ENCODE measurements at regions not wholly inside any gene's neighbourhood (a gene's known extent, or its start where the extent isn't known, plus 50 kb on each side); places are given as distances from the start of the nearest gene placed in this dataset.

DNA sequence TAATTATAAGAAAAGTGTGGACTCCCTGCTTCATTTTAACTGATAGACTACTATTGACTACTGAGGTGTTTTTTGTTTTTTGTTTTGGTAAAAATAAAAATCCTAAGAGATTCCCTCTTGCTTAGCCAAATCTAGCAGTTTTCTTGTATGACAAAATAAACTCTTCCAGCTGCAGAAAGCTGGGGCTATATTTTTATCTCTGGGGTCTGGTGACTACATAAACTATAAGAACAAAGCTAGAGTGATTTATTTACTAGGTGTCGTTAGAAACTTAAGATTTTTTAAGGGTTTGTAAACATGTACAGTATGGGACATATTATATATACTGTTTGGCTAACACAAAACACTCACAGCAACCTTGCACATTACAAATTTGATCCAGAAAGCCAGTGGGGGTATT, 467.4 kb upstream of the MPDZ start:
- TF ChIP-seq CTCF (IDR thresholded peaks at IDR 0.05) = no peak
- TF ChIP-seq RAD21 (conservative IDR thresholded peaks at IDR 0.05 in 1 of 2, IDR thresholded peaks at IDR 0.05 in 1 of 2) = no peak
- no peak for TF ChIP-seq HMGXB4 (CRISPR knock-in tag; IDR thresholded peaks at IDR 0.05; ENCODE audit: borderline replicate concordance)
- no peak for TF ChIP-seq EP300 (IDR thresholded peaks at IDR 0.05)
- TF ChIP-seq RNF2 (IDR thresholded peaks at IDR 0.05; ENCODE audit: borderline replicate concordance, low read depth) = no peak
- no peak for TF ChIP-seq ZC3H11A (IDR thresholded peaks at IDR 0.05)
- TF ChIP-seq NFE2L2 (conservative IDR thresholded peaks at IDR 0.05; ENCODE audit: low read length) = no peak
- no peak for TF ChIP-seq JUNB (IDR thresholded peaks at IDR 0.05)
- no peak for TF ChIP-seq POLR2A (IDR thresholded peaks at IDR 0.05; ENCODE audit: low read length)
- TF ChIP-seq SREBF2 (IDR thresholded peaks at IDR 0.05) = no peak
- no peak for TF ChIP-seq CEBPB (IDR thresholded peaks at IDR 0.05)
- no peak for TF ChIP-seq RCOR1 (IDR thresholded peaks at IDR 0.05; ENCODE audit: low read depth, low read length)

Data from A549 (cell line).